ENCODE measurements at regions not wholly inside any gene's neighbourhood (a gene's known extent, or its start where the extent isn't known, plus 50 kb on each side); places are given as distances from the start of the nearest gene placed in this dataset.

GRCh38 chr13:73578251-73578875 is 519.6 kb downstream of the KLF5 start:
- Histone ChIP-seq H3K9me3 (replicated peaks; ENCODE audit: low read length) (no peaks in the 10 kb centered on the region), H3K27me3 (ENCODE audit: control insufficient read depth, insufficient read depth, low read length) (no peaks in the 10 kb centered on the region), H3K4me3 (ENCODE audit: low read length) (no peak overlapping the region), H3K4me1 (ENCODE audit: control insufficient read depth, insufficient read depth, low read length) (peaks cover 4% of the 10 kb centered on the region), H3K36me3 (ENCODE audit: insufficient read depth, low read length) (no peaks in the 10 kb centered on the region), H3K4me2 (ENCODE audit: low read length) (no peak overlapping the region), H3K9ac (ENCODE audit: low read depth, low read length) (no peak overlapping the region)

GRCh38 chr13:73576291-73576690 is 517.5 kb downstream of the KLF5 start:
- H3K4me2 ChIP-seq (ENCODE audit: low read length), result no peak overlapping the region
- no peak overlapping the region for H3K9ac ChIP-seq (ENCODE audit: low read depth, low read length)
- no peaks in the 10 kb centered on the region for H3K9me3 ChIP-seq (replicated peaks; ENCODE audit: low read length)
- no peaks in the 10 kb centered on the region for H3K36me3 ChIP-seq (ENCODE audit: insufficient read depth, low read length)
- H3K27me3 ChIP-seq (ENCODE audit: control insufficient read depth, insufficient read depth, low read length), result no peaks in the 10 kb centered on the region
- H3K4me1 ChIP-seq (ENCODE audit: control insufficient read depth, insufficient read depth, low read length), result peaks cover 4% of the 10 kb centered on the region
- H3K4me3 ChIP-seq (ENCODE audit: low read length), result no peak overlapping the region

GRCh38 chr13:73572824-73573223 is 514.0 kb downstream of the KLF5 start:
- Histone ChIP-seq H3K9ac (ENCODE audit: low read depth, low read length) (no peak overlapping the region), H3K4me1 (ENCODE audit: control insufficient read depth, insufficient read depth, low read length) (no peaks in the 10 kb centered on the region), H3K36me3 (ENCODE audit: insufficient read depth, low read length) (no peaks in the 10 kb centered on the region), H3K4me3 (ENCODE audit: low read length) (no peak overlapping the region), H3K9me3 (replicated peaks; ENCODE audit: low read length) (no peaks in the 10 kb centered on the region), H3K4me2 (ENCODE audit: low read length) (no peak overlapping the region), H3K27me3 (ENCODE audit: control insufficient read depth, insufficient read depth, low read length) (no peaks in the 10 kb centered on the region)

GRCh38 chr13:73571376-73571775 is 512.6 kb downstream of the KLF5 start:
- Histone ChIP-seq H3K4me3 (ENCODE audit: low read length) (no peak overlapping the region), H3K27me3 (ENCODE audit: control insufficient read depth, insufficient read depth, low read length) (no peaks in the 10 kb centered on the region), H3K9me3 (replicated peaks; ENCODE audit: low read length) (no peaks in the 10 kb centered on the region), H3K4me2 (ENCODE audit: low read length) (no peak overlapping the region), H3K4me1 (ENCODE audit: control insufficient read depth, insufficient read depth, low read length) (no peaks in the 10 kb centered on the region), H3K36me3 (ENCODE audit: insufficient read depth, low read length) (no peaks in the 10 kb centered on the region), H3K9ac (ENCODE audit: low read depth, low read length) (no peak overlapping the region)

GRCh38 chr13:73556902-73557301 is 498.1 kb downstream of the KLF5 start:
- no peak overlapping the region for H3K4me2 ChIP-seq (ENCODE audit: low read length)

GRCh38 chr13:73556128-73556527 is 497.3 kb downstream of the KLF5 start:
- Histone ChIP-seq H3K4me1 (ENCODE audit: control insufficient read depth, insufficient read depth, low read length) (no peaks in the 10 kb centered on the region), H3K9ac (ENCODE audit: low read depth, low read length) (no peak overlapping the region), H3K4me2 (ENCODE audit: low read length) (no peak overlapping the region), H3K36me3 (ENCODE audit: insufficient read depth, low read length) (no peaks in the 10 kb centered on the region), H3K9me3 (replicated peaks; ENCODE audit: low read length) (no peaks in the 10 kb centered on the region), H3K27me3 (ENCODE audit: control insufficient read depth, insufficient read depth, low read length) (no peaks in the 10 kb centered on the region), H3K4me3 (ENCODE audit: low read length) (no peak overlapping the region)

More at GRCh38 chr13:73556902-73557301, 498.1 kb downstream of the KLF5 start:
- H3K4me3 ChIP-seq (ENCODE audit: low read length), result no peak overlapping the region
- no peaks in the 10 kb centered on the region for H3K36me3 ChIP-seq (ENCODE audit: insufficient read depth, low read length)
- H3K9me3 ChIP-seq (replicated peaks; ENCODE audit: low read length), result no peaks in the 10 kb centered on the region
- no peaks in the 10 kb centered on the region for H3K27me3 ChIP-seq (ENCODE audit: control insufficient read depth, insufficient read depth, low read length)
- H3K4me1 ChIP-seq (ENCODE audit: control insufficient read depth, insufficient read depth, low read length), result no peaks in the 10 kb centered on the region
- H3K9ac ChIP-seq (ENCODE audit: low read depth, low read length), result no peak overlapping the region

GRCh38 chr13:73551736-73552135 is 492.9 kb downstream of the KLF5 start:
- Histone ChIP-seq H3K27me3 (ENCODE audit: control insufficient read depth, insufficient read depth, low read length) (no peaks in the 10 kb centered on the region), H3K4me3 (ENCODE audit: low read length) (no peak overlapping the region), H3K9ac (ENCODE audit: low read depth, low read length) (no peak overlapping the region), H3K9me3 (replicated peaks; ENCODE audit: low read length) (no peaks in the 10 kb centered on the region), H3K4me2 (ENCODE audit: low read length) (no peak overlapping the region), H3K4me1 (ENCODE audit: control insufficient read depth, insufficient read depth, low read length) (no peaks in the 10 kb centered on the region), H3K36me3 (ENCODE audit: insufficient read depth, low read length) (no peaks in the 10 kb centered on the region)

- no peak overlapping the region for H3K4me2 ChIP-seq (ENCODE audit: low read length)
- H3K9ac ChIP-seq (ENCODE audit: low read depth, low read length), result no peak overlapping the region
- H3K36me3 ChIP-seq (ENCODE audit: insufficient read depth, low read length), result no peaks in the 10 kb centered on the region
- no peaks in the 10 kb centered on the region for H3K27me3 ChIP-seq (ENCODE audit: control insufficient read depth, insufficient read depth, low read length)
- no peaks in the 10 kb centered on the region for H3K4me1 ChIP-seq (ENCODE audit: control insufficient read depth, insufficient read depth, low read length)
- H3K9me3 ChIP-seq (replicated peaks; ENCODE audit: low read length), result no peaks in the 10 kb centered on the region
- no peak overlapping the region for H3K4me3 ChIP-seq (ENCODE audit: low read length)
Measured at GRCh38 chr13:73549717-73550116, 490.9 kb downstream of the KLF5 start.

- H3K4me1 ChIP-seq (ENCODE audit: control insufficient read depth, insufficient read depth, low read length), result no peaks in the 10 kb centered on the region
- no peak overlapping the region for H3K4me3 ChIP-seq (ENCODE audit: low read length)
- H3K9ac ChIP-seq (ENCODE audit: low read depth, low read length), result no peak overlapping the region
- H3K27me3 ChIP-seq (ENCODE audit: control insufficient read depth, insufficient read depth, low read length), result no peaks in the 10 kb centered on the region
- no peak overlapping the region for H3K4me2 ChIP-seq (ENCODE audit: low read length)
- H3K36me3 ChIP-seq (ENCODE audit: insufficient read depth, low read length), result no peaks in the 10 kb centered on the region
- H3K9me3 ChIP-seq (replicated peaks; ENCODE audit: low read length), result no peaks in the 10 kb centered on the region
Measured at GRCh38 chr13:73548449-73548848, 489.6 kb downstream of the KLF5 start.

GRCh38 chr13:73547239-73547638 is 488.4 kb downstream of the KLF5 start:
- Histone ChIP-seq H3K4me1 (ENCODE audit: control insufficient read depth, insufficient read depth, low read length) (no peaks in the 10 kb centered on the region), H3K9me3 (replicated peaks; ENCODE audit: low read length) (no peaks in the 10 kb centered on the region), H3K27me3 (ENCODE audit: control insufficient read depth, insufficient read depth, low read length) (no peaks in the 10 kb centered on the region), H3K4me2 (ENCODE audit: low read length) (no peak overlapping the region), H3K36me3 (ENCODE audit: insufficient read depth, low read length) (no peaks in the 10 kb centered on the region), H3K9ac (ENCODE audit: low read depth, low read length) (no peak overlapping the region), H3K4me3 (ENCODE audit: low read length) (no peak overlapping the region)

- no peak overlapping the region for H3K4me3 ChIP-seq (ENCODE audit: low read length)
- no peaks in the 10 kb centered on the region for H3K27me3 ChIP-seq (ENCODE audit: control insufficient read depth, insufficient read depth, low read length)
- H3K9ac ChIP-seq (ENCODE audit: low read depth, low read length), result no peak overlapping the region
- H3K36me3 ChIP-seq (ENCODE audit: insufficient read depth, low read length), result no peaks in the 10 kb centered on the region
- no peak overlapping the region for H3K4me2 ChIP-seq (ENCODE audit: low read length)
- H3K4me1 ChIP-seq (ENCODE audit: control insufficient read depth, insufficient read depth, low read length), result no peaks in the 10 kb centered on the region
- no peaks in the 10 kb centered on the region for H3K9me3 ChIP-seq (replicated peaks; ENCODE audit: low read length)
Measured at GRCh38 chr13:73544175-73544574, 485.4 kb downstream of the KLF5 start.

- Histone ChIP-seq H3K4me1 (ENCODE audit: control insufficient read depth, insufficient read depth, low read length) (no peaks in the 10 kb centered on the region), H3K27me3 (ENCODE audit: control insufficient read depth, insufficient read depth, low read length) (no peaks in the 10 kb centered on the region), H3K9ac (ENCODE audit: low read depth, low read length) (no peak overlapping the region), H3K4me3 (ENCODE audit: low read length) (no peak overlapping the region), H3K9me3 (replicated peaks; ENCODE audit: low read length) (no peaks in the 10 kb centered on the region), H3K4me2 (ENCODE audit: low read length) (no peak overlapping the region), H3K36me3 (ENCODE audit: insufficient read depth, low read length) (no peaks in the 10 kb centered on the region)
Measured at GRCh38 chr13:73542446-73542845, 483.6 kb downstream of the KLF5 start.

Measured in skeletal muscle satellite cell (primary cell).